ENCODE measurements at regions not wholly inside any gene's neighbourhood (a gene's known extent, or its start where the extent isn't known, plus 50 kb on each side); places are given as distances from the start of the nearest gene placed in this dataset.
A peak's percentile ranks its signal among the peaks of the same experiment; 100 is the strongest.

GRCh38 chr3:16810593-16811367 is 74.0 kb upstream of the PLCL2 start:
- Mint-ChIP-seq H3K27me3 (peaks cover 18% of the 10 kb centered on the region), H3K36me3 (no peaks in the 10 kb centered on the region), H3K4me1 (peaks cover 0 to 6% (median 0%) of the 10 kb centered on the region in 4 donors), H3K9me3 (peaks cover 0 to 3% (median 0%) of the 10 kb centered on the region in 7 donors), H3K27ac (no peak overlapping the region), H3K4me3 (no peak overlapping the region)
- no peak overlapping the region for H3K4me3 ChIP-seq (ENCODE audit: low read depth, low read length)
- no peaks in the 10 kb centered on the region for H3K9me3 ChIP-seq (ENCODE audit: control insufficient read depth in 2 of 2, low read length in 2 of 2)
- H3K27ac ChIP-seq (ENCODE audit: insufficient read depth, low read length, poor library complexity, severe bottlenecking) = no peak overlapping the region
- no peaks in the 10 kb centered on the region for H3K4me1 ChIP-seq (ENCODE audit: control insufficient read depth, insufficient read depth, low read length, poor library complexity, severe bottlenecking)
- no peak for DNase-seq
- no peaks in the 10 kb centered on the region for H3K36me3 ChIP-seq (ENCODE audit: control insufficient read depth, insufficient read depth, low read length)
- ATAC-seq (ENCODE audit: low read depth in 2 of 2) = no peak
- H3K27me3 ChIP-seq (ENCODE audit: control insufficient read depth, insufficient read depth, low read length) = peaks cover 7% of the 10 kb centered on the region

GRCh38 chr3:16811950-16812349 is 72.8 kb upstream of the PLCL2 start:
- Histone ChIP-seq H3K4me3 (ENCODE audit: low read depth, low read length) (no peak overlapping the region), H3K27me3 (ENCODE audit: control insufficient read depth, insufficient read depth, low read length) (peaks cover 4% of the 10 kb centered on the region), H3K9me3 (ENCODE audit: control insufficient read depth in 2 of 2, low read length in 2 of 2) (no peaks in the 10 kb centered on the region), H3K36me3 (ENCODE audit: control insufficient read depth, insufficient read depth, low read length) (no peaks in the 10 kb centered on the region), H3K27ac (ENCODE audit: insufficient read depth, low read length, poor library complexity, severe bottlenecking) (no peak overlapping the region), H3K4me1 (ENCODE audit: control insufficient read depth, insufficient read depth, low read length, poor library complexity, severe bottlenecking) (no peaks in the 10 kb centered on the region)
- DNase-seq (no peak), ATAC-seq (ENCODE audit: low read depth in 2 of 2) (no peak)
- Mint-ChIP-seq H3K27ac (no peak overlapping the region), H3K36me3 (no peaks in the 10 kb centered on the region), H3K4me1 (peaks cover 0 to 6% (median 0%) of the 10 kb centered on the region in 4 donors), H3K4me3 (no peak overlapping the region), H3K27me3 (peaks cover 11% of the 10 kb centered on the region), H3K9me3 (peaks cover 0 to 3% (median 0%) of the 10 kb centered on the region in 7 donors)

DNA sequence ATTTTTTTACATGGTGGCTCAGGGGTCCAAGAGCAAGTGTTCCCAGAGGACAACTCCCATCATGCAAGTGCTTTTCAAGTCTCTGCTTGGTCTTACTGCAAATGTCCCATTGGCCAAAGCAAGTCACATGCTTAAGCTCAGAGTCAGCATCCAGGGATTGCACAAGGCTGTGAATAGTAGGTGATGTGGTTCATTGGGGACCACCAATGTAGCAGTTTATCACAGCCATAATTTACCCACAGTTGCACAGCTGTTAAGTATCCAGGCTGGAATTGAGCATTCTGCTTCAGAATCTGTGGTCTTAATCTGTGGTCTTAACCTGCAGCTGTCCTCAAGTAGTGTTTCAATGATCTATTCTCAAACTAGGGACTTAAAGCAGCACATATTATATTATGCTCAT is 71.4 kb upstream of the PLCL2 start:
- H3K27me3 ChIP-seq (ENCODE audit: control insufficient read depth, insufficient read depth, low read length) = peaks cover 5% of the 10 kb centered on the region
- H3K27ac Mint-ChIP-seq = no peak overlapping the region
- no peak for DNase-seq
- no peak overlapping the region for H3K27ac ChIP-seq (ENCODE audit: insufficient read depth, low read length, poor library complexity, severe bottlenecking)
- peaks cover 0 to 6% (median 0%) of the 10 kb centered on the region in 4 donors for H3K4me1 Mint-ChIP-seq
- no peaks in the 10 kb centered on the region for H3K36me3 Mint-ChIP-seq
- H3K27me3 Mint-ChIP-seq = peaks cover 5% of the 10 kb centered on the region
- H3K36me3 ChIP-seq (ENCODE audit: control insufficient read depth, insufficient read depth, low read length) = no peaks in the 10 kb centered on the region
- no peak overlapping the region for H3K4me3 ChIP-seq (ENCODE audit: low read depth, low read length)
- no peaks in the 10 kb centered on the region for H3K9me3 ChIP-seq (ENCODE audit: control insufficient read depth in 2 of 2, low read length in 2 of 2)
- no peaks in the 10 kb centered on the region for H3K4me1 ChIP-seq (ENCODE audit: control insufficient read depth, insufficient read depth, low read length, poor library complexity, severe bottlenecking)
- no peak overlapping the region for H3K4me3 Mint-ChIP-seq
- no peak for ATAC-seq (ENCODE audit: low read depth in 2 of 2)
- H3K9me3 Mint-ChIP-seq = peaks cover 0 to 3% (median 0%) of the 10 kb centered on the region in 7 donors

- Histone ChIP-seq H3K36me3 (ENCODE audit: control insufficient read depth, insufficient read depth, low read length) (no peaks in the 10 kb centered on the region), H3K4me3 (ENCODE audit: low read depth, low read length) (no peak overlapping the region), H3K4me1 (ENCODE audit: control insufficient read depth, insufficient read depth, low read length, poor library complexity, severe bottlenecking) (no peaks in the 10 kb centered on the region), H3K27me3 (ENCODE audit: control insufficient read depth, insufficient read depth, low read length) (peaks cover 3% of the 10 kb centered on the region), H3K9me3 (ENCODE audit: control insufficient read depth in 2 of 2, low read length in 2 of 2) (no peaks in the 10 kb centered on the region), H3K27ac (ENCODE audit: insufficient read depth, low read length, poor library complexity, severe bottlenecking) (no peak overlapping the region)
- Mint-ChIP-seq H3K27ac (no peak overlapping the region), H3K4me3 (no peak overlapping the region), H3K27me3 (peaks cover 2% of the 10 kb centered on the region), H3K9me3 (peaks cover 0 to 3% (median 0%) of the 10 kb centered on the region in 7 donors), H3K4me1 (peaks cover 0 to 6% (median 0%) of the 10 kb centered on the region in 4 donors), H3K36me3 (no peaks in the 10 kb centered on the region)
- peak in 1 of 3 donors; percentile 23 for DNase-seq
- ATAC-seq (ENCODE audit: low read depth in 2 of 2) = no peak
These were observed 68.5 kb upstream of the PLCL2 start for GRCh38 chr3:16816048-16816780.

DNA sequence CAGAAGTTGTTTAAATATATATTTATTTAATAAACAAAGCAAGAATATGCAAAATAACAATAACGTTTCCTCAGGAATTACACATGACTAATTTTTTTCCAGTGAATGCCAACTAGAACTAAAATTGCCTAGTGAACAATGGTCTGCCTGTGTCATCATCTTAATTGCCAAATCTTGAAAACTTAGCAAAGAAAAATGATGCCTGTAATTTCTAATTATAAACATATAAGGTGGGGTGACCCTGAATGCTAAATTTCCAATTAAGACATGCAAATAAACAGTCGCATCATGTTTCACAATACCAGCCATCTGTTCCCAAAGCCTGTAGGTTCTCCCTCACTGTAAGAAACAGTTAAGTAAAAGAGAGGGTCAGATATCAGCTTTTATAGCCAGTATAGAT is 67.6 kb upstream of the PLCL2 start:
- Mint-ChIP-seq H3K4me1 (peaks cover 0 to 7% (median 0%) of the 10 kb centered on the region in 4 donors), H3K9me3 (peaks cover 0 to 3% (median 0%) of the 10 kb centered on the region in 7 donors), H3K4me3 (no peak overlapping the region), H3K27ac (no peak overlapping the region), H3K27me3 (no peaks in the 10 kb centered on the region), H3K36me3 (no peaks in the 10 kb centered on the region)
- ATAC-seq (ENCODE audit: low read depth in 2 of 2) = no peak
- no peak for DNase-seq
- Histone ChIP-seq H3K4me1 (ENCODE audit: control insufficient read depth, insufficient read depth, low read length, poor library complexity, severe bottlenecking) (no peaks in the 10 kb centered on the region), H3K27me3 (ENCODE audit: control insufficient read depth, insufficient read depth, low read length) (peaks cover 3% of the 10 kb centered on the region), H3K27ac (ENCODE audit: insufficient read depth, low read length, poor library complexity, severe bottlenecking) (no peak overlapping the region), H3K9me3 (ENCODE audit: control insufficient read depth in 2 of 2, low read length in 2 of 2) (no peaks in the 10 kb centered on the region), H3K4me3 (ENCODE audit: low read depth, low read length) (no peak overlapping the region), H3K36me3 (ENCODE audit: control insufficient read depth, insufficient read depth, low read length) (no peaks in the 10 kb centered on the region)

DNA sequence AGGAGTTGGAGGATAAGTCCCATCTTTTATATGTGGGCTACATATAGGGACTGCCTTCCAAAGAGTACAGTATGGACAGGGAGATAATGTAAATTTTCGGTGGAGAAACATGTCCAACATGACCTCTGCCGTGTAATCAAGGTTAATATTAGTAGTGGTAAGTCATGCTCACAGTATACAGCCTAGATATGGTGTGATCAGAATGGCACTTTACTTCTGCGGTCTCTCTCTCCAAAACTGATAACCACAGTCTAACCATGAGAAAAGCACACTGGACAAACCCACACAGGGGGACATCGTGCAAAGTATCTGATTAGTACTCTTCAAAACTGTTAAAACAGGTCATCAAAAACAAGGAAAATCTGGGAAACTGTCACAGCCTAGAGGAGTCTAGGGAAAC is 66.6 kb upstream of the PLCL2 start:
- Histone ChIP-seq H3K27me3 (ENCODE audit: control insufficient read depth, insufficient read depth, low read length) (peaks cover 3% of the 10 kb centered on the region), H3K9me3 (ENCODE audit: control insufficient read depth in 2 of 2, low read length in 2 of 2) (no peaks in the 10 kb centered on the region), H3K4me3 (ENCODE audit: low read depth, low read length) (no peak overlapping the region), H3K36me3 (ENCODE audit: control insufficient read depth, insufficient read depth, low read length) (no peaks in the 10 kb centered on the region), H3K4me1 (ENCODE audit: control insufficient read depth, insufficient read depth, low read length, poor library complexity, severe bottlenecking) (no peaks in the 10 kb centered on the region), H3K27ac (ENCODE audit: insufficient read depth, low read length, poor library complexity, severe bottlenecking) (no peak overlapping the region)
- no peak overlapping the region for H3K27ac Mint-ChIP-seq
- peaks cover 3 to 11% (median 6%) of the 10 kb centered on the region in 4 donors for H3K4me1 Mint-ChIP-seq
- no peak overlapping the region for H3K4me3 Mint-ChIP-seq
- H3K9me3 Mint-ChIP-seq = peaks cover 0 to 3% (median 0%) of the 10 kb centered on the region in 7 donors
- ATAC-seq (ENCODE audit: low read depth in 2 of 2) = no peak
- no peak for DNase-seq
- H3K27me3 Mint-ChIP-seq = no peaks in the 10 kb centered on the region
- H3K36me3 Mint-ChIP-seq = no peaks in the 10 kb centered on the region

GRCh38 chr3:16818945-16819344 is 65.8 kb upstream of the PLCL2 start:
- H3K36me3 ChIP-seq (ENCODE audit: control insufficient read depth, insufficient read depth, low read length) = no peaks in the 10 kb centered on the region
- Mint-ChIP-seq H3K4me3 (no peak overlapping the region), H3K4me1 (peaks cover 8 to 16% (median 12%) of the 10 kb centered on the region in 4 donors), H3K27me3 (no peaks in the 10 kb centered on the region), H3K9me3 (peaks cover 0 to 3% (median 0%) of the 10 kb centered on the region in 7 donors), H3K27ac (no peak overlapping the region), H3K36me3 (no peaks in the 10 kb centered on the region)
- no peak for DNase-seq
- H3K4me3 ChIP-seq (ENCODE audit: low read depth, low read length) = no peak overlapping the region
- no peak overlapping the region for H3K27ac ChIP-seq (ENCODE audit: insufficient read depth, low read length, poor library complexity, severe bottlenecking)
- no peak for ATAC-seq (ENCODE audit: low read depth in 2 of 2)
- peaks cover 3% of the 10 kb centered on the region for H3K27me3 ChIP-seq (ENCODE audit: control insufficient read depth, insufficient read depth, low read length)
- no peaks in the 10 kb centered on the region for H3K9me3 ChIP-seq (ENCODE audit: control insufficient read depth in 2 of 2, low read length in 2 of 2)
- H3K4me1 ChIP-seq (ENCODE audit: control insufficient read depth, insufficient read depth, low read length, poor library complexity, severe bottlenecking) = peaks cover 6% of the 10 kb centered on the region
